ENCODE measurements at regions not wholly inside any gene's neighbourhood (a gene's known extent, or its start where the extent isn't known, plus 50 kb on each side); places are given as distances from the start of the nearest gene placed in this dataset.
"Not testable (repeated sequence)": the region's sequence is repeated elsewhere in the genome, so short reads cannot be mapped to it uniquely, and the experiment has no call there.

DNA sequence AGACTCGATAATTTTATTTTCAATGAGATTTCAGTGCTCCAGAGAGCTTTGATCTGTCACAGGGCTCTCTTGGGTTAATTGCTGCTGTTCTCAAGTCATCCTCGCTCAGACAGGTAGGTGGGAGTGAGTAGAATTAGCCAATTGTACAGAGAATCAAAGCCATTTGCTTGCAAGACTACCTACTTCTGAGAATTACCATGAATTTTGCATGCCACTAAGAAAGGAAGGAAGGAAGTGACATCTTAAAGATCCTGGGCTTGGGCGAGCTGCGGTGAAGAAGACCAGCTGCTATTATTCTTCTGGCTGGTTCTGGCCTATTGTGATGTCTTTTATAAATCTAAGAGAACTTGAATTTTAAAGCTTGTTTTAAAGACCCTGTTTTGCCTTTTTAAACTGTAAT, 154.1 kb upstream of the LPP start:
- DNase-seq (ENCODE audit: low spot score), result no peak

DNA sequence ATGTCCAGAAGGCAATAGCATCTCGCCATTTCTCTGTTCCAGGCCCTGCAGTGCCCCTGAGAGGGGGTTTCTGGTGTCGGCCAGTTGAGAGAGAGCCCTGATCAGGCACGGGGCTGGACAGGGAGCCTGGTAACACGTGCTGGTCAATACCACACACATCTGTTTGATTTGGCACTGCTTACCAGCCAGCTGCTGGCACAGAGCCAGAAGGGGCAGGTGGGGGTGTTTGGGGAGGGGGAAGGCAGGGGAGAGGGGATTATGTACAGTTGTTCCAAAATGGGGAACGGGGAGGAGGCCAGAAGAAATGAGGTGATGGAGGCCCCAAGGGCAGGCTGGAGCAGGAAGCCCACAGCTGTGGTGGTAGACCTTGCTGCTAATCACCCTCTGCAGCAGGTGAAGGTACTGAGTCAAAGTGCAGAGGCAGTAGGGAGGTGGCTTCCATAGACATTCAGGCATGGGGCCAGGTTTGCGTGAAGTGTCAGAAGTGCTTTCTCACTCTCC, 153.5 kb upstream of the LPP start:
- no peak for DNase-seq (ENCODE audit: low spot score)

DNA sequence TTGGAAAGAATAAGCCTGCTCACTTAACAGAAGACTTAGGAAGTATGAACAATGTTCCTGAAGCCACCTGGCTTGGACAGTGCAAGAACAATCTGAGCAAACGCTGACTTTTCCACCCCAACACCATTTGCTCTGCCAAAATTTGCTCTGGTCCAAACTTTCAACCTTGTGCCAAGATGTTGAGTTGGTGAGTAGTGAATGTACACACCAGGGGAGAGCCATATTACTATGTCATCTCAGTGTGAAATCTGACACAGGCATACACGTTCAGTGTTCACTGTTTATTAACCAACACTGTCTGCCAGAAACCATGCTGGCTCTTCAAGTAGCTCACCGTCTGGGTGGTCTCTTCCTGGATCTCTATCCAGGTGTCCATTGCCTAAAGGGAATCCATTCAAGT, 152.9 kb upstream of the LPP start:
- DNase-seq (ENCODE audit: low spot score), result no peak

GRCh38 chr3:188001926-188002325, 152.0 kb upstream of the LPP start:
- DNase-seq (ENCODE audit: low spot score), result no peak

GRCh38 chr3:188002626-188003138, 151.3 kb upstream of the LPP start:
- no peak for DNase-seq (ENCODE audit: low spot score)

GRCh38 chr3:188003188-188004171, 150.5 kb upstream of the LPP start:
- no peak for DNase-seq (ENCODE audit: low spot score)

DNA sequence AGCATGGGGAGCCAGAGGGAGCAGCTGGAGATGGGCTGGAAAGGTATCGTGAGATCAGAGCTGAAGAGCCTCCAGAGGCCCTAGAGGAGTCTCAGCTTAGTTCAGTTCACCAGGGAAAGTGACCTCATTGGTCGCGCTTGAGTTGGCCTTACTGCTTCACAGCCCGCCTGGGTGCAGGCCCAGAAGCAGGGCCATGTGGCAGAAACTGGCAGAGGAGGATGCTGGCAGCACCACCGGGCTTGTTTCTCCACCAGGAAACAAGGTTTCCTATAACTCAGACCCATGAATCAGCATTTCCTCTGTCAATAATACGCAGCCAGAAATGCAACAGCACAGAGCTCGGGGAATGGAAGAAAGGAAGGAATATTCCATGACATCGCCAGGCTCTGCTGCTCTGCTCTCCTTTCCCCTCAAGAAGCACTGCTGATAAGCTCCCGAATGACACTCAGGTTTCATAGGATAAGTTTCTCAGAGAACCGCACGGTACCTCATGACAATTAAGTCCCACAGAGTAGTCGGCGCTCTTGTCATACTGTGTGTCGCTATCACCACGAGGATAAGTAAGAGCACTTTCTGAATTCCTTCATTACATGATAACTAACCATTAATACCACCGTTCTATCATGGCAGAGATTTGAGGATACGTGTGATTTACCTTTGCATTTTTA, 147.1 kb upstream of the LPP start:
- DNase-seq (ENCODE audit: low spot score), result no peak

- DNase-seq (ENCODE audit: low spot score), result no peak
Observed at GRCh38 chr3:188007897-188008296, 146.1 kb upstream of the LPP start.

DNA sequence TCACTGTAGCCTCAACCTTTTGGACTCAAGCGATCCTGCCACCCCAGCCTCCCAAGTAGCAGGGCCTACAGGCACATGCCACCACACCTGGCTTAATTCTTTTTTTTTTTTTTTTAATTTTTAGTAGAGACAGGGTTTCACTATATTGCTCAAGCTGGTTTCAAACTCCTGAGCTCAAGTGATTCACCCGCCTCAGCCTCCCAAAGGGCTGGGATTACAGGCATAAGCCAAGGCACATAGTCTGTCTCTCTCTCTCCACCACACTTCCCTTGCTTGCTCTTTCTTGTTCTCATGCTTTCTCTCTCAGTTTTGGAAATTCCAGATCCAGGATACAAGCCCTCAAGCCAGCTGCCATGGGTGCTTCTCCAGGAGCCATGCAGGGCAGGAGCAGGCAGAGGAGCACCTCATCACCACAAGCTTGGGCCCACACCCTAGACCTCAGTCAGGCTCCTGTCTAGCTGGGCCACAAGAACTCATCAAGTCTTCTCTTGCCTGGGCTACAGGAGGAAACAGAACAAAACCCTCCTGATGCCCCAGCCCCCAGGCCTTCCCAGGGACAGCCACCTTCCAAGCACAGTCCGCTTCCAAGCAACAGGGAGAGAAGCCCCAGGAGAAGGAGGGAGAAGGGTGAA, 145.3 kb upstream of the LPP start:
- no peak for DNase-seq (ENCODE audit: low spot score)

DNA sequence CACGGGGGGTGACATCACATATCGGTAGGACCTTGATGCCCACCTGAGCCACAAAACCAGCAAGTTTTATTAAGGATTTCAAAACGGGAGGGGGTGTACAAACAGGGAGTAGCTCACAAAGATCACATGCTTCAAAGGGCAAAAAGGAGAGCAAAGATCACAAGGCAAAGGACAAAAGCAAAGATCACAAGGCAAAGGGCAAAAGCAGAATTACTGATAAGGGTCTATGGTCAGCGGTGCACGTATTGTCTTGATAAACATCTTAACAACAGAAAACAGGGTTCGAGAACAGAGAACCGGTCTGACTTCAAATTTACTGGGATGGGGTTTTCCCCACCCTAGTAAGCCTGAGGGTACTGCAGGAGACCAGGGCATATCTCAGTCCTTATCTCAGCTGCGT, 143.5 kb upstream of the LPP start:
- no peak for DNase-seq (ENCODE audit: low spot score)

DNA sequence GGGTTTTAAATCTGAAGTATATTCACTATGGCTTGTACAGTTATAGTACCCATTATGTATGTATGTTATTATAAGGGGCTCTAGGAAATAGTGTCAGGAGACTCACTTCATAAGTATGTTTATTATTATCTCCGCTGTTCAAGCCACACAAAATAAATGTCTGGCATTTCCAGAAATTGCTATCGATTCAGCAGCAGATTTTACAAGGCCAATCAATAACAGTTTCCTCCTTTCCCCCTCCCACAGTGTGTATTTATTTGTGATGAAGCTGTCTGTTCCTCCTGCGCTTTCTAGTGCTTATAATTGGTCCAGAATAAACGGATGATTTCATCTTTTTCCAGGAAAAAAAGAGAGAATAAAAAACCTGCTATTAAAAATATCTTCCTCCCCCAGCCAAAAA, 134.2 kb upstream of the LPP start:
- no peak for DNase-seq (ENCODE audit: low spot score)

DNA sequence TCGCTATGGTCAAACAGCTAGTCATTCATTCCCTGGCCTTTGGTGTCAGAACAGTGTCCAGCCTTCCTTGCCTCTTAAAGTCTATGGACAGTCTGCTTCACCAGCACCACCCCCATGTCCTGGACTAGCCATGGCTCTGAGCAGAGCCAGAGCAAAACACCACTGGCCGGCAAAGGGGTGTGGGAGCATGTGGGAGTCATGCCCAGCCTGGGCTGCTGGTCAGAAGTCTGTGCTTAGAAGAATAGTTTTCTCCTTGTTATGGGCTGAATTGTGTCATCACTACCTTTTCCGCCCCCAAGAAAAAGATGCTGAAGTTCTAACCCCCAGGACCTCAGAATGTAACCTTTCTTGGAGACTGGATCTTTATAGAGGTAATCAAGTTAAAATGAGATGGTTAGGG, 132.9 kb upstream of the LPP start:
- no peak for DNase-seq (ENCODE audit: low spot score)

DNA sequence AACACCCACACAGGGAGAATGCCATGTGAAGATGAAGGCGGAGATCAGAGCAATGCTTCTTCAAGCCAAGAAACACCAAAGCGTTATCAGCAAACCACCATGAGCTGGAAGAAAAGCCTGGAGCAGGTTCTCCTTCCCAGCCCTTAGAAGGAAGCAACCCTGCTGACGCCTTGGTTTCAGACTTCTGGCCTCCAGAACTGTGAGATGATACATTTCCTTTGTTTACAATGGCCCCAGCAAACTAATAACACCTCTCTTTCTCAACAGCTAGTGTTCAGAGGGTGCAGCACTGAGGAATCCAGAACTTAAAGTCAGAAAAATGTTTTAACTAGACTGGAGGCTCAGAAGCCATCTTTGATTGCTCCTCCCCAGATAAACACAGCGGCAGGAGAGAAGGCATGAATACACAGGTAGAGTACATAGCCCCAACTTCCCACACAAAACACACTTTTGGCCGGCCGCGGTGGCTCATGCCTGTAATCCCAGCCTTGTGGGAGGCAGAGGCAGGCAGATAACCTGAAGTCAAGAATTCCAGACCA, 132.4 kb upstream of the LPP start:
- no peak for DNase-seq (ENCODE audit: low spot score)

DNA sequence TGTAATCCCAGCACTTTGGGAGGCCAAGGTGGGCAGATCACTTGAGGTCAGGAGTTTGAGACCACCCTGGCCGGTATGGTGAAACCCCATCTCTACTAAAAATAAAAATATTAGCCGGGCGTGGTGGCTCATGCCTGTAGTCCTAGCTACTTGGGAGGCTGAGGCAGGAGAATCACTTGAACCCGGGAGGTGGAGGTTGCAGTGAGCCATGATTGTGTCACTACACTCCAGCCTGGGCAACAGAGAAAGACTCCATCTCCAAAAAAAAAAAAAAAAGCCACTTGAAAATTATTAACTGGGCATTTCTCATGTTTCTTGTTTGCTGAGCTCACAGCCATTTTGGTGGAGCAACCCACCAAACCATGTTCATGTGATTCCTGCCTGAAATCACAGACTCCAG, 131.1 kb upstream of the LPP start:
- not testable (repeated sequence) for DNase-seq (ENCODE audit: low spot score)

- no peak for DNase-seq (ENCODE audit: low spot score)
Observed at GRCh38 chr3:188025555-188025954, 128.4 kb upstream of the LPP start.

DNA sequence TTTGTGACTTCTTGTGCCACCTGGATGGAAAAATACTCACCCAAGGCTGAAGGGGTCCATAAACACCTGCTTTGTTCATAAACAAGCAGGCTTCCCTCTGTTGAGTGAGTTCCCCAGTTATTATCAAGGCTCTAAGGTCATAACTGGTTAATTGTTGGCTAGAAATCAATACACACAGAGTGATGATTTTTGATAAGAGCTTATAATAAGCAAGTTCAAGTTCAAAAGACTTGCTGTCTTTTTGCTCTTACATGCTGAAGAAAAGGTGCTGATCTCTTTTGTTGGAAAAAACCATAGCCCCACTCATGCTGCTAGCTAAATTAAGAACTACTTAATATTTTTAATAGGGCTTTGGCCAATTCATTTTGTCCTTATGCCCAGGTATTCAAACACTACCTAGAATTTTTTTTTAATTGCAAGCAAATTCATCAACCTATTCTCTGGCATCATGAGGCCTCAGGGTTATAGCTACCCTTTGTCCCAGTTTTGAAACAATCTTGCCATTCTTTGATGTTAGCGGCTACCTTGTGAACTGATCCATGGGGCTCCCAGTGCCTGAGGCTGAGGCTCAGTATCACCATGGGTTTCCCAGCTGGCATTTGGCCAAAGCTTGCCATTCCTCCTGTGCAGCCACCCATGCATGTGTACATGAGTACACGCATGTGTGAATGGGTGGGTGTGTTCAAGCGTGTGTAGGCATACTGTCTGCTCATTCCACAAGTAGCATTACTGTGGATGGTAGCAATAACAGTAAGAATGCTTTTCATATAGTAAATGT, 127.6 kb upstream of the LPP start:
- no peak for DNase-seq (ENCODE audit: low spot score)

DNA sequence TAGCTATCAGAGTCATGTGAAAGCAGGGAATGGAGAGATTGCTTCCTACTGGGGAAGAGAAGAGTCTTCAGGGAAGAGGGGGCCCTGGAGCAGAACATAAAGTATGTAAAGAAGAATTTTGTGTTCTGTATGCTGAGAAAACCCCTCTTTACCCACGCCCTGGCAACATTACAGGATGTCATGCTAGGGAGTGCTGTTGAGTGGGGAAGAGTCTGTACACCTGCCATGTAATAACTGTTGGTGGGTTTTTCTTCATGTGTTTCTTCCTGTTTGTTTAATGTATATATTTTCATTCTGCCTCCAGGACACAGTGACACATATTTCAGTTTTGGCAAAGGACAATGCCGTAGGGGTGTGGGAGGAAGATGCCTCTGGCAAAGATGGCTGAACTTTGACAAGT, 122.8 kb upstream of the LPP start:
- DNase-seq (ENCODE audit: low spot score), result no peak

GRCh38 chr3:188034989-188035388, 119.0 kb upstream of the LPP start:
- DNase-seq (ENCODE audit: low spot score), result no peak

- no peak for DNase-seq (ENCODE audit: low spot score)
Observed at GRCh38 chr3:188036375-188037194, 117.4 kb upstream of the LPP start.

DNA sequence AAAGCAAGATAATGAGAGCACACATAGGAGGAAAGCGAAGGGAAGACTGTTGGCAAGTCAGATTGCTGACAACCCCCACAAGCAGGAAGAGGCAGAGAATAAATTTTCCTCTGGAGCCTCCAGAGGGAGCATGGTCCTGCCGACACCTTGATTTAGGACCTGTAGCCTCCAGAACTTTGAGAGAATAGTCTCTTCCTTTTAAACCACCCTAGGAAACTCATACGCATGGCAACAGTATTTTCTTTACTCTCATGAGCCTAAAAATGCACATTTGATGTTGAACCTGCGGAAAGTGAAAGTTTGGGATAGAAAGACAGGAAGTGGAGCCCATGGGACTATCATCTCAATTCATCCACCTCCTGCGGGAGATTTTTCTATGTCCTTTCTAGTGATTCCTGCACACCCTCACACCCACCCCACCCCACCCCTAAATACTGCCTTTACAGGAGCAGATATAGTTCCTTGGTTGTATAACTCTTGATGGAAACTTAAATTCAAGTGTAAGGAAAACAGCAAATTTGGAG, 116.7 kb upstream of the LPP start:
- DNase-seq (ENCODE audit: low spot score), result no peak

Data from COLO829 (cell line).